CD4-positive, alpha-beta T cell treated with Interleukin-4 for 4 hours (primary cell): ENCODE measurements at regions not wholly inside any gene's neighbourhood (a gene's known extent, or its start where the extent isn't known, plus 50 kb on each side); places are given as distances from the start of the nearest gene placed in this dataset.
"Not testable (repeated sequence)": the region's sequence is repeated elsewhere in the genome, so short reads cannot be mapped to it uniquely, and the experiment has no call there.

ENCODE experiments used
- DNase-seq: peaks from one replicate; pipeline ENCODE4 v3.0.0-alpha.2; 2020

DNA sequence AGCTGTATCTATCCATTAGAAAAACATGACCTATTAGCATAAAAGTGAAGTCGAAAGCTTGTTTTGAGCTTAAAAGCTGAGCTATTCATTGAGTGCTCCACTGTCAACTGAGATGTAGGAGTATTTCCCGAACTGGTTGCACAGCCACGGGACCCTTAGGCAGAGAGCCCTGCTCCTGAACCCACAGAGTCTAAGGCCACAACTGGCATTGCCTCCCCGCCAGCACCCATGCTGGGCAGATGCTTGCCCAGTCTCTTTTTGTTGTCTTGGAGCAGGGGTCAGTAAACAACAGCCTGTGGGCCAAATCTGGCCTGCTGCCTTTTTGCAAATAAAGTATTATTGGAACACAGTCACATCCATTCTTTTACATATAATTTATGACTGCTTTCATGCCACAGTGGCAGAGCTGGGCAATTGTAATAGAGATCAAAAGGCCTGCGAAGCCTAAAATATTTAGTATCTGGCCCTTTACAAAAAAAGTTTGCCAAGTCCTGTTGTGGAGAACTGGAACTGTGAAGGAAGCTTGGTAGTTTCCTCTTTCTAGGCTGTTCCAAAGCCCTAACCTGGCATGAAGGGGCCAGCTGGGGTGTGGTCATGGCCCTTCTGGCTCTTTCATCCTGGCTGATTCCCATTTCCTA, 58.4 kb upstream of the WAPL start:
- DNase-seq = no peak

DNA sequence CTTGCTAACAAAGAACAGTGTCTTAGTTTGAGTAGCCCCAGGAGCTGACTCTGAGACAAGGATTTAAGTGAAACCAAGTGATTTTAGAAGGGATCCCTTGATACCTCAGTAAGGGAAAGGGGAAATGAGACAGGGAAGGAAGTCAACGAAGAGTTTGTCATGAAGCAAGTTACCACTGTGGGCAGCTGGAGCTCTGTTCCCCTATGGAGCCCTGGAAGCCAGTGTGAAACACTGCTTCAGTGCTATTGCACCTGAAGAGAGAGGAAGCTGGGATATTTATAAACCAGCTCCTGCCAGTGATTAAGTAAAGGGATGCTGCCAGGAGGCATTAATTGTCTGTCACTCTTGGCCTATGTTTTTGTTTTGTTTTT, 58.9 kb upstream of the WAPL start:
- DNase-seq = peak; percentile 8

DNA sequence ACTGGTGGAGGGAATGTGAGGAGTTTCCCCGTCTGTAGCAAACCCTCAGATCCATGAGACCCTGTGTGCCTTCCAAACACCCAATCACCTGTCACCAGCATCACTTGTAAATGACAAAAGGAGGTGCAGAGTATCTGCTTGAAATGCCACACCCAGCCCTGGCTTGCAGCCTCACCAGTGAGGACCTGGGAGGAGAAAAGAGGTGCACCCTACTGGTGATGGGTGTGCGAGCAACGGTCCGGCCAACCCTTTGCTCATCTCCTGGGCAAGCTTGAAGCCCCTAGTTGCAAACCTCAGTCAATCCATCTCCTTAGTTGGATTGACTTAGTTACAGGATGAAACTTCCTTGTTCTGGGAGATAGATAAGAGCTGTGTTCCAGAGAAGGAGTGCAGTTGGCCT, 62.4 kb upstream of the WAPL start:
- no peak for DNase-seq

DNA sequence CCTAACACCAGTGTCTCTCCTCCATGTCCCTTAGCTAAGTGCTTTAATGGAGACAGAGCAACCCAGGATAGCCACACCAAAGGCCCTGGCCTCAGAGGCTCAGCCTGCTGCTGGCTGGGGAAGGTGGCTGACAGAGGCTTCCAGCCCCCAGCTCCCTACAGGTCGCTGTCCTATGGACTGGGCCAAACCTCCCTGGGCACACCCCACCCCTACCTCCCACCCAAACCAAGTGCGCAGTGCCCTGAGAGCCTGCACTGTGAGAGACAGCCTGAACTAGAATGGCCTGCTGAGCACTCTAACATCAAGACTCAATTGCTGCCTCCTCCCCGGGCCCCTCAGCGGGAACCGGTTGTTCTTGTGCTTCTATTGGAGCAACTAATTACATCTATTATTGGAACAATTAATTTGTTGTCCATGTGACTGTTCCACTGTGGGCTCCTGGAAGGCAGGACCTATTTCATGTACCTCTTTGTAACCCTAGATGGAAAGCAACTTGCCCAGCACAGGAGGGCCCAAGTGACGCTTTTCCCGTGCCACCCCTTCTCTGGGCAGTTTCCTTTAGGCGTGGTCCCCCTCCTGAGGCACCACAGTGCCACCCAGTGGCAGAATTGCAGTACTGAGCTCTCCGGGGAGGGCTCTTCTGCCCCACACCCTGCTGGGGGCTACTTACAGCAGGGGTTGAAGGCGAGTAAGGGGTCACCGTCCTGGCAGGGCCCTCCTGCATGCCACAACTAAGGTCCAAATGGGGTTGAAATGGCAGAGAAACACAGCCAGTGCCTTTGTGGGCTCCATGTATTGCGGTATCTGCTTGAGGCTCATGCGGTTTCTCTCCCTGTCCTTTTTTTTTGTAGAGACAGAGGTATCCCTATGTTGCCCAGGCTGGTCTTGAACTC, 63.7 kb upstream of the WAPL start:
- peak; percentile 69 for DNase-seq

DNA sequence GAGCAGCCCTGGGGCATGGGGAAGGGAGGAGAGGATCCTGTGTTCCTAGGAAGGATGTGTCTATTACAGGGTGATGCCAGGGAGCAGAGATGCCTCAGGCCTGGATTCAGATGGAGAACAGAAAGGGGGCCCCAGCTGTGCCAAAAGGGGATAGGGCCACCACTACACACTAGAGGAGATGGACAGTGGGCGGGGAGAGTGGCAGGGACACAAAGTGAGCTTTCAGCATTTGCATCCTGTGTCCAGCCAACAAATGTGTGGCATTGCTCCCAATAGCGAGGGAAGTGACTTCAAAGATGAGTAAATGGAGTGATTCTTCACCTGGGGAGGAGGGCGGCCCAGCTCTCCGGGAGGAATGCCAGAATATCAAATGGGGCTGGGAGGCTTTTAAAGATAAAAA, 64.9 kb upstream of the WAPL start:
- DNase-seq = no peak

DNA sequence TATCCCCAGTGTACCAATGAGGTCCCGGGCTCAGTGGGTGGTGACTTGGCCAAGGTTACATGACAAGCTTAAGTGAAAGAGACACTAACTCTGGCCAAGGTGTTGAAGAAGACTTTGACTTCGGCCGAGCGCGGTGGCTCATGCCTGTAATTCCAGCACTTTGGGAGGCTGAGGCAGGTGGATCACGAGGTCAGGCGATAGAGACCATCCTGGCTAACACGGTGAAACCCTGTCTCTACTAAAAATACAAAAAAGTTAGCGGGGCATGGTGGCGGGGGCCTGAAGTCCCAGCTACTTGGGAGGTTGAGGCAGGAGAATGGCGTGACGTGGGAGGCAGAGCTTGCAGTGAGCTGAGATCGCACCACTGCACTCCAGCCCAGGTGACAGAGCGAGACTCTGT, 65.6 kb upstream of the OPN4 start:
- DNase-seq = not testable (repeated sequence)

DNA sequence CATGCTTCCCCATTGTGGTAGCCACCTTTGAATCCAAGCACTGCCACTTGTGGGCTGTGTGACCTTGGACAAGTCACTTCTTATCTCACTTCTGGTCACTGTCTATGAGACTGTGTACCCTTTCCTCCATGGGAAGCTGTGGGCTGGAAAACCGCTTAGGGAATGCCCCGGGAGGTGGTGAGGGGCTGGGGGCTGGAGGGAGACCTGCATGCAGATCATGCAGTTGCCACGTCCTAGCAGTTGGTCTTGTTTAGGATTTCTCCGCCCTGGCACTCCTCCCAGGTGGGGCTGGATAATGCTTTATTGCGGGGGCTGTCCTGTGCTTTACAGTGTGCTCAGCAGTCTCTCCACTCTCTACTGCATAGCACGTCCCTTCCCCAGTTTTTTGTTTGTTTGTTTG, 62.9 kb upstream of the OPN4 start:
- DNase-seq = no peak

DNA sequence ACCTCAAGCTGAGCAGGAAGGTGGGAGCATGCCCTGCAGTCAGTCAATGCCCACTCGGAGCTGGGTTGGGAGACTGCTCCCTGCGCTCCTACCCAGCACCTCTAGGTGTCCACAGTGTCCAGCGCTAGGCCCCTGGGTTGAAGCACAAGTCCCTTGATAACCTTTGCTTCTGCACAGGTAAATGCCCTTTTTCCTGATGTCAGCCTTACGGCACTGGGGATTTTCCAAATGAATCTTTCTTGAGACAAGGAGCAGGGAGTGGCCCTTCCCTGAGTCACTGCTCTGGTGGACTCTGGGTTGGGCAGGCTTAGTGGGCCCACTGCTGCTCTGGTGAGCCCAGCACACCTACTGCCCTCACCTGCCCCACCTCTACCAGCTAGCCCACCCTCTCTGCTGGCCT, 61.9 kb upstream of the OPN4 start:
- no peak for DNase-seq

DNA sequence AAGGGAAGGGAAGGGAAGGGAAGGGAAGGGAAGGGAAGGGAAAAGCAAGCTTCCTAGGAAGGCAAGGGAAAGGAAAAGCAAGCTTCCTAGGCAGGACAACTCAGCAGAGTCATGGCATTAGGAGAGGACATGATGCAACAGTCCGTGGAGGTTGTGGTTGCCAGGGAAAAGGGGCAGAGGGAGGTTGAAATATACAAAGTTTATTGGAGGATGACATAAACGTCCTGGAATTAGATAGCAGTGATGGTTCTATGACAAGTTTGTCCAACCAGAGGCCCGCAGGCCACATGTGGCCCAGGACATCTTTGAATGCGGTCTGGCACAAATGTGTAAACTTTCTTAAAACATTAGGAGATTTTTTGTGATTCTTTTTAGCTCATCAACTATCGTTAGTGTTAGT, 59.8 kb upstream of the OPN4 start:
- DNase-seq = no peak

DNA sequence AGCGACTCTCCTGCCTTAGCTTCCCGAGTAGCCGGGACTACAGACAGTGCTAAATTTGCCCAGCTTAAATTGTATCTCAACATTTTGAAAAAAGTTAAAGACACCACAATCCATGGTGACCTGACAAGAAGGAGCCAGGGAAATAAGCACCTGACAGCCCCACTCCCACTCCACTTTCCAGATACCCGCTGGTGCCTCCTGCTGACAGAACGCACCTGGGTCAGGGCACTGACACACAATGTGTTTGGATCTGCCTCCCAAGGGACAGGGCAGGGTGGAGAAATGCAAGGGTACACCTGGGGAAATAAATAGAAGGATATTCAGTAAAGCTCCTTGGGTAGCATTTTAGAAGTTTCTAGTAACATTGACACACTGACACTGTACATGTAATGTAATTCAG, 58.9 kb upstream of the OPN4 start:
- no peak for DNase-seq

DNA sequence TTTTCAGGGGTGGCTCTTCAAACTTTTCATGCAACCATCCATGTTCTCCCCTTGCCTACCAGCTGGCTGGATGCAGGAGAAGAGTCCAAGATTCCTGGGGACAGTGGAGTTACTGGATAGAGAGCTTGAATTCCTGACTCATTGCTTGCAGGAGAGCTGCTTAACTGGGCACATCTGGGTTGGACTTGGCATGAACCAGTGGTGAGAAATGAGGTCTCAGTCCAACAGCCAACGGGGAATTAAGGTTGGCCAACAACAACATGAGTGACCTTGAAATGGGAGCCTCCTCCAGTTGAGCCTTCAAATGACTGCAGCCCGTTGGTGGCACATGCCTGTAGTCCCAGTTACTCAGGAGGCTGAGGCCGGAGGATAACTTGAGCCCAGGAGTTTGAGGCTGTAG, 58.1 kb upstream of the OPN4 start:
- no peak for DNase-seq

DNA sequence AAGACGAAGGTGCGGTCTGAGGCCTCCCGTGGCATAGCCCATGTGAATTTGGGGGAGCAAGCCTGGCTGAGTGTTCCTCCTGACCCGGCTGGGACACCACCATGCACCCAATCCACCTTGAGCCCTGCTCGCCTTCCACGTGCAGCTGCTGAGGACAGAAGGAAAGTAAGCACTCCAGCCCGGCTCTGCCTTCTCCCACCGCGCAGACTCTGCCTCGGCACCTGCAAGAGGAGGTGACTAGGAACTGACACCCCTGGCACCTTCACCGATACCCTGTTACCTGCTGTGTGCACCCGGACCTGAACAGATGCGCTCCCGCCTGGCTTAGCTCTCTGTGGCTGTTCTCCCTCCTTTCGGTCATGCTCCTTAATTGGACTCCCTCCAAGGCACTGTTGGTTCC, 57.0 kb upstream of the OPN4 start:
- DNase-seq = no peak

DNA sequence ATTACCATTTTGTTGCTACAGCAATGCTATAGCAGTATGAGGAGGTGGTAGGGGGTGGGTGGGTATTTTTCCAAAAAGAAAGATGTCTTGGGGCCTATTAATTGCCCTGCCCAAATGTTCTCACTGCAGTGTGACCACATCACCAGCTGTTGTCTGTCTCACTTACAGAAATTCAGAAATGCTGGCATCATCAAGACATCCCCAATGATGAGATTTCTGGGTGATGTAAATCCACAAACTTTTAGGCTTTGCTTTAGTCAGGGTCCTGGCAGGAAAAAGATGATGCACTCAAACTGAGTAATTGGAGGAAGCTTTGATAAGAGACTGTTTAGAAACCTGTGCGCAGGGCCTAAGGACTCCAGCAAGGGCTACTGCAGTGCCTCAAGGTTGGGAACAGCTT, 56.2 kb upstream of the OPN4 start:
- DNase-seq = no peak

DNA sequence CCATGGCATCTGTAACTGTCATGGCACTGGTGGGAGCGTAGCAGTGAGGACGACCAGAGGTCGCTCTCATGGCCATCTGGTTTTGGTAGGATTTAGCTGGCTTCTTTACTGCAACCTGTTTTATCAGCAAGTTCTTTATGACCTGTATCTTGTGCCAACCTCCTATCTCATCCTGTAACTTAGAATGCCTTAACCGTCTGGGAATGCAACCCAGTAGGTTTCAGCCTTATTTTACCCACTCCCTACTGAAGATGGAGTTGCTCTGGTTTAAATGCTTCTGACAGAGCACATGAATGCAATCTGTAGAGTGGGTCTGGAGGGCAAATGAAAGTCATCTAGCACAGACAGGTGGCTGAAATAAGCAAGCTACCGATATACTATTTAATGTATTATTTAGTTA, 55.3 kb upstream of the OPN4 start:
- no peak for DNase-seq

DNA sequence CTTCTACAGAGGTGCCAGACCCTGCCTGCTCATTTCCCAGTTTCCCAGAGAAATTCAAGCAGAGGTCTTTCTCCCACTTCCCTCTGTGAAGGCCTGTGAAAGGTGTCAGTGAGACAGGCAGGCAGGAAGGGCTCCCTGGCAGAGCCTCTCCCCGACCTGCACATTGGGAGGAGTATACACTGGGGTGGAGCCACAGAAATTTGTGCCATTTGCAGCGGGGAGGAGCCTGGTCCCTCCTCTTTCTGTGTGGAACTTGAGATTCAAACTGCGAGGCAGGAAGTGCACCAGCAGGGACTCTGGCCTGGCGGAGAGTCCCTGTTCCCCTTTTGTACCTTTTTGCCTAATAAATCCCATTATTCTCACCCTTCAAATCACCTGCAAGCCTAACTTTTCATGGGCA, 54.6 kb upstream of the OPN4 start:
- no peak for DNase-seq

DNA sequence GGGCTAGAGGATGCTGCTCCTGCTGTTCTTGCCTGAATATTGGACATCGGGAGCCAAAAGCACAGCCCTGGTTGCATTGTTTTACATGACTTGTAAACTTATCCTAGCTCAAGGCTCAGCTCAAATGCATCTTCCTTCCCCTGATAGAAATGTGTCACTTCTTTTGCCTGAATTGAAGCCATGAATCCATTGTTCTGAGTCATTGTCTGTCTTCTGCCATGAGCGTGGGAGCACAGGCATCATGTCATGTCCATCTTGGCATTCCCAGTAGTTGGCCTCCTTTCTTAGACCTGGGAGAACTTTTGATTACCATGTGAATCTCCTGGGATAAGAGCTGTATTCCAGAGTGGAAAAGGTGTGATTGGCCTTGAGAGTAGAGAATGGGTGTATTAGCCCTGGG, 54.1 kb upstream of the OPN4 start:
- no peak for DNase-seq

DNA sequence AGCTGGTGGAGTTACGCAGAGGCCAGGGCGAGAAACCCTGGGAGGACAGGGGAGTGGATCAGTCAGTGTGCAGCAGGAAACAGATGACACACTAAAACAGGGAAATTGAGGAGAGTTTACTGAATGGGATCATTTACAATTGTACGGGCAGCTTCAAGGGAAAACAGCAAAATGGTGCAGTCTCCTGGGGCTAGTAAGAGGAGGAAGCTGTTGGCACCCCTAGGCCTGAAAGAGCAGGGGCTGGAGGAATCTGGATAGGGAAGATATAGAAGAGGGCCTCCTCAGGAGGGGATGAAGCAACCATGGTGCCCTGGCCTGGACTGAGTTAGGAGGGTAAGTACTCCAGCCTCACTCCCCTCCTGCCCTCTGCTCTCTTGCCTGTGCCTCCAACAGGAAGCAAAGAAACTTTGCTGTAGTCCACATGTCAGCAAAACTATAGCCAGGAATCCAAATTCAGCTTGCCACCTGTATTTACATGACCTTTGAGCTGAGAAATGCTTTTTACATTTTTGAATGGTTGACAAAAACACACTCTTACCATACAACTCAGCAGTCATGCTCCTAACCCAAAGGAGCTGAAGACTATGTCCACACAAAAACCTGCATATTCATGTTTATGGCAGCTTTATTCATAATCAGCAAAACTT, 52.3 kb upstream of the OPN4 start:
- no peak for DNase-seq

DNA sequence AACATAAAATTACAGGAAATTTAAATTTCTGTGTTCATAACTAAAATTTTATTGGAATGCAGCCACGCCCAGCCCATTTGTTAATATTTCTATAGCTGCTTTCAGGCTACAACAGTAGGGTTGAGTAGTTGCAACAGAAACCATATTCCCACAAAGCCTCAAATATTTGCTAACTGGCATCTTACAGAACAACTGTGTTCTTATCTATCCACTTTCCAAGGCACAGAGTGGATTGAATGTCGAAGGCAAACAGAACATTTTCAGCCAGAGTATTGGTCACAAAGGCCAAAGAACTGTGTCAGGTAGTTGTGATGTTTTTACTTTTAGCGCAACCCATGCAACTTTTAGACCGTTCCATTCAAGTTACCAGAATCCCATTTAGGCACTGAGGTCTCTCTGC, 51.1 kb upstream of the OPN4 start:
- DNase-seq = no peak
